ENCODE measurements at regions not wholly inside any gene's neighbourhood (a gene's known extent, or its start where the extent isn't known, plus 50 kb on each side); places are given as distances from the start of the nearest gene placed in this dataset.

DNA sequence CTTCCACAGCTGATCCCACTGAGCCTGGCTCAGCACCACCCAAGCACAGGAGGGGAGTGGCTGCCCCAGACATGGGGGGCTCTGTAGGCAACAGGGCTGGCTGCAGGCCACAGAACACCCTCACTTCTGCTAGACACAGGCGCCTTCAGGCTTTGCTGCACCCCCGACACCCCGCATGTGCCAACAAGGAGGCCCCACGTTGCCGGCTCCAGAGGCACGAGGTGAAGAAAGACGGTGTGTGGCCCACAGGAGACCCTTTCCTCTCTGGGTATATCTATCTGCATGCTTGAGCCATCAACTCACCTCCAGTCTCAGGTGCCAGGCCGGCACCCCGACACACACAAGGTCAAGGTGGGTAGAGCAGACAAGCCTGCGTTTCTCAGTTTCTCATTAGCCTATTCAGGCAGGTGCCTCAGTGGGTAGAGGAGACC, 158.3 kb downstream of the DLL1 start:
- TF ChIP-seq, protein P1, sequence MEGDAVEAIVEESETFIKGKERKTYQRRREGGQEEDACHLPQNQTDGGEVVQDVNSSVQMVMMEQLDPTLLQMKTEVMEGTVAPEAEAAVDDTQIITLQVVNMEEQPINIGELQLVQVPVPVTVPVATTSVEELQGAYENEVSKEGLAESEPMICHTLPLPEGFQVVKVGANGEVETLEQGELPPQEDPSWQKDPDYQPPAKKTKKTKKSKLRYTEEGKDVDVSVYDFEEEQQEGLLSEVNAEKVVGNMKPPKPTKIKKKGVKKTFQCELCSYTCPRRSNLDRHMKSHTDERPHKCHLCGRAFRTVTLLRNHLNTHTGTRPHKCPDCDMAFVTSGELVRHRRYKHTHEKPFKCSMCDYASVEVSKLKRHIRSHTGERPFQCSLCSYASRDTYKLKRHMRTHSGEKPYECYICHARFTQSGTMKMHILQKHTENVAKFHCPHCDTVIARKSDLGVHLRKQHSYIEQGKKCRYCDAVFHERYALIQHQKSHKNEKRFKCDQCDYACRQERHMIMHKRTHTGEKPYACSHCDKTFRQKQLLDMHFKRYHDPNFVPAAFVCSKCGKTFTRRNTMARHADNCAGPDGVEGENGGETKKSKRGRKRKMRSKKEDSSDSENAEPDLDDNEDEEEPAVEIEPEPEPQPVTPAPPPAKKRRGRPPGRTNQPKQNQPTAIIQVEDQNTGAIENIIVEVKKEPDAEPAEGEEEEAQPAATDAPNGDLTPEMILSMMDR (IDR thresholded peaks at IDR 0.05): no peak
- no peak for TF ChIP-seq POLR2A (IDR thresholded peaks at IDR 0.05)

Data from testis (tissue), 2 donors.